GM12892 (cell line): ENCODE measurements at regions not wholly inside any gene's neighbourhood (a gene's known extent, or its start where the extent isn't known, plus 50 kb on each side); places are given as distances from the start of the nearest gene placed in this dataset.

Experiments used
- DNase-seq: peaks from one replicate; pipeline ENCODE4 v3.0.0; 2011; ENCODE audit not compliant: insufficient read length
- FAIRE-seq: peaks from 2 replicates; lab custom pipeline; 2011; peaks lifted over from hg19 to GRCh38; lab: Jason Lieb, UNC
- POLR2A ChIP-seq: IDR thresholded peaks from 2 replicates; pipeline ENCODE4 v1.6.1; 2011; ENCODE audit warnings: low read depth, low read length, control low read depth
- POLR2AphosphoS5 ChIP-seq: IDR thresholded peaks from 2 replicates; pipeline ENCODE4 v1.6.1; 2011; ENCODE audit warnings: low read depth, low read length, control low read depth
- TAF1 ChIP-seq: IDR thresholded peaks from 2 replicates; pipeline ENCODE4 v1.6.1; 2011; ENCODE audit warnings: low read depth, mild to moderate bottlenecking, control low read depth, low read length, borderline replicate concordance

DNA sequence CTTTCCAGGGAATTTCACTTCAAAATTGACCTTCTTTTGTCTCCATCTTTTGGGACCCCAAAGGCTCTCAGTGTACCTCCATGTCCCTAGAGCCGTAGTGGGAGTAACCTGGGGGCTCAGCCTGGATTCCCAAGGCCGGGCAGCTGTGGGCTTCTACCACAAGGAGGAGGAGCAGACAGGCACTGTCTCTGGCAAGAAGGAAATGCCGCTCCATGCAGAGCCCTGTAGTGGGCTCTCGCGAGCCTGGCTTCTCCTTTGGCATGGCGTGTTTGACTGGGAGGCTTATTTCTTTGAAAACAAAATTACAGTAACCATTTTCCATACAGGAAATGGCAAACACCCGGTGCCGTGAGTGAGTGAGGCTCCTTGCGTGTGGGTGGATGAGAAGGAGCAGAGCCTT lies 76.8 kb upstream of the FAM180A start:
- no peak for DNase-seq
- TF ChIP-seq POLR2AphosphoS5 (no peak), TAF1 (no peak), POLR2A (no peak)
- FAIRE-seq, result no peak

DNA sequence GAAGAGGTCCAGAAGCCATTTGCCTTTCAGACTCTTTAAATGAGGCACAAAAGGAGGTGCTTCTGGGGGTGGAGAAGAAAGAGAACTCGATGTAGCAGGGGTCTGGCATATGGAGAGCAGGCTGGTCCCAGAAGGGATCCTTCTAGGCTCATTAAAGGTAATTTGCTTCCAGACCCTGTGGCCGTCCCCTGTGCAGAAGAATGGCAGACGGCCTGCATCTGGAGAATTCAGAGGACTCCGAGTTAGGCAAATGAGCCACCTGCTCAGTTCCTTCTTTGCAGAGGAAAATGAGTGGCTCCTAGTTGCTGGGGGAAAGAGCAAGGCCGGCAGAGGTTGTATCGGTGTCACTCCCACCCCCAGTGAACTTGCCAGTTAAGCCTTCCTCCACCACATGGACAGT lies 73.8 kb upstream of the FAM180A start:
- TF ChIP-seq POLR2A, result no peak
- TF ChIP-seq TAF1, result no peak
- TF ChIP-seq POLR2AphosphoS5, result no peak
- no peak for FAIRE-seq

DNA sequence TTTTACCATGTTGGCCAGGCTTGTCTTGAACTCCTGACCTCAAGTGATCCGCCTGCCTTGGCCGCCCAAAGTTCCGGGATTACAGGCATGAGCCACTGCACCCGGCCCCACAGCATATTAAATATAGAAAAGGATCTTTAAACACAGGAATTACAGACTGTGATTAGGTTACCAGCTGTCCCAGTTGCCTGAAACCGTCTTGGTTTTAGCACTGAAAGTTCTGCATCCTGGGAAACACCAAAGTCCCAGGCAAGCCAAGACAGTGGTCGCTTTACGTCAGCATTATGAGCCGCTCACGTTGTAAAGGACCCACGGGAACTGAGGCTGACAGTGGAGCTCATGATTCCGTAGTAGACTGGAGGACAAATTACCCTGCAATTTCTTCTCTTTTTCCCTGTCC lies 69.0 kb upstream of the FAM180A start:
- no peak for FAIRE-seq
- DNase-seq, result no peak
- no peak for TF ChIP-seq POLR2A
- TF ChIP-seq TAF1, result no peak
- TF ChIP-seq POLR2AphosphoS5, result no peak

More for the DNA sequence above, 73.8 kb upstream of the FAM180A start:
- DNase-seq, result no peak

DNA sequence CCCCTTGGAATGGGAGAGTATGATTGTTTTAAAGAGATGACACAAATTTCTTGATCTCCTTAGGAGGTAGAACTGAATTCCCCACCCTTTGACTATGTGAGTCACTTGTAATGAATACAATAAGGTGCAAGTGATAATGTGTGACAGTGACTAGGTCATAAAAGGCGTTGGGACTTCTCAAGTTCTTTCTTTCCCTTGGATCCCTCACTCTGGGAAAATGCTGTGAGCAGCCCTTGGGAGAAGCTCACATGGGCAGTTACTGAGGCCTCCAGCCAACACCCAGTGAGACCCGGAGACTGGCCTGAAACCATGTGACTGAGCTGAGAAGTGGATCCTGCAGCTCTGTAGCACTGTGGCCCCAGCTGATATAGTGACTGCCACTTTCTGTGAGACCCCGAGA lies 66.4 kb upstream of the FAM180A start:
- no peak for DNase-seq
- FAIRE-seq, result no peak
- TF ChIP-seq POLR2A, result no peak
- TF ChIP-seq TAF1, result no peak
- no peak for TF ChIP-seq POLR2AphosphoS5

DNA sequence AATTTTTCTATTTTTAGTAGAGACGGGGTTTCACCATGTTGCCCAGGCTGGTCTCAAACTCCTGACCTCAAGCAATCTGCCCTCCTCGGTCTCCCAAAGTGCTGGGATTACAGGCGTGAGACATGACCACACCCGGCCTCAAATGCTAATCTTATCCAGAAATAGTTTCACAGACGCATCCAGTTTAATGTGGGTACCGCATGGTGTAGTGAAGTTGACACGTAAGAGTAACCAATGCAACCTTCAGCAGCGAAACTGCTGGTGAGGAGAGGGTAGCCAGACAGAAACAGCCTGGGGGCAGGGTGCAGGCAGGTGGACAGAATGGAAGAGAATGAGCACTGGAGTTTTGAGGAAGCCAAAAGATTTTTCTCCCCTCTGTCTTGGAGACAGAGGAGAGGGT lies 63.5 kb upstream of the FAM180A start:
- FAIRE-seq, result no peak
- no peak for TF ChIP-seq TAF1
- TF ChIP-seq POLR2AphosphoS5, result no peak
- no peak for TF ChIP-seq POLR2A
- no peak for DNase-seq

DNA sequence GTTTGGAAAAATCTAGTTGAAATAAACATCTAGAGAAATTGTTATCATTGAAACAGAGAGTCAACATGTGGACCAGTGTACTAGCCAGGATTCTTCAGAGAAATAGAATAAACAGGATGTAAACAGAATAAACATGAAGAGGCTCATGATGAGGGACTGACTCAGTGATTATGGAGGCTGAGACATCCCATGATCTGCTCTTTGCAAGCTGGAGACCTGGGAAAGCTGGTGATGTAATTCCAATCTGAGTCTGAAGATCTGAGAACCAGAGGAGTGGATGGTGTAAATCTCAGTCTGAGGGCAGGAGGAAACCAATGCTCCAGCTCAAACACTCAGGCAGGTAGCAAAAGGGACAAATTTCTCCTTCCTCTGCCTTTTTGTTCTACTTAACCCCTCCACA lies 62.9 kb upstream of the FAM180A start:
- DNase-seq, result no peak

DNA sequence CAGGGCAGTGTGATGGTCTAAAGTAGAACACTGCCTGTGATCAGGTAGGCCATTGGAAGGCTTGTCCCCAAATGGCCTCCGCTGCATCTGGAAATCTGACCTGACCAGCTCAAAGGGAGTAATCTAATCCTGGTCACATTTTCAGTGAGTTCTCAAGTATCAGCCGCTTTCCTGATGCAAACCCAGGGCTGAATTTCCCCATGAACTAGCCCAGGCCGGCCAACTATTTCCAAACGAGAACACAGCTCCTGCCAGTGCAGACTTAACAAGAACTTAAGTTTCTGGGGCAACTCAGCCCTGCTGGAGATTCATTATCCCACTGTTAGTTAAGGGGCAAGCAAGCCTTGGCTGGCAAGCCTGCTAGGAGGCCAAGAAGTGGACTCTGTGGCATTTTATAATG lies 59.6 kb upstream of the FAM180A start:
- no peak for DNase-seq
- FAIRE-seq, result no peak
- TF ChIP-seq POLR2A (no peak), TAF1 (no peak), POLR2AphosphoS5 (no peak)

More for the DNA sequence above, 62.9 kb upstream of the FAM180A start:
- no peak for FAIRE-seq
- TF ChIP-seq TAF1 (no peak), POLR2AphosphoS5 (no peak), POLR2A (no peak)

DNA sequence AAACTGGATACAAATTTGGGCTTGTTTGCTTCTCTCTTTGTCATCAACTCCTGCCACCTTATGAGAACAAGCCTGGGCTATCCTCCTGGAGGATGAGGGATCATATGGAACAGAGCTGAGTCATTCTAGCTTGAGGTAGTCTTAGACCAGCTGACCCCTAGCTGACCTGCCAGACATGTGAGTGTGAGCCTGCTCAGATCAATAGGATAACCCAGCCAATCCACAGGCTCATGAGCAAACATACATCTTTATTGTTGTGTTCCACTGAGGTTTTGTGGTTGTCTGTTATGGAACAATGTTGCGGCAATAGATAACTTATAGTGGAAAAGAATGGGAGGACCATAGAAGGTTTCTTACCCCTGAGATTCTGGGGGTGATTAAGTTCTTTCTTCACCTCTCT lies 54.5 kb upstream of the FAM180A start:
- FAIRE-seq (no peak), DNase-seq (no peak)
- no peak for TF ChIP-seq TAF1
- no peak for TF ChIP-seq POLR2AphosphoS5
- TF ChIP-seq POLR2A, result no peak

DNA sequence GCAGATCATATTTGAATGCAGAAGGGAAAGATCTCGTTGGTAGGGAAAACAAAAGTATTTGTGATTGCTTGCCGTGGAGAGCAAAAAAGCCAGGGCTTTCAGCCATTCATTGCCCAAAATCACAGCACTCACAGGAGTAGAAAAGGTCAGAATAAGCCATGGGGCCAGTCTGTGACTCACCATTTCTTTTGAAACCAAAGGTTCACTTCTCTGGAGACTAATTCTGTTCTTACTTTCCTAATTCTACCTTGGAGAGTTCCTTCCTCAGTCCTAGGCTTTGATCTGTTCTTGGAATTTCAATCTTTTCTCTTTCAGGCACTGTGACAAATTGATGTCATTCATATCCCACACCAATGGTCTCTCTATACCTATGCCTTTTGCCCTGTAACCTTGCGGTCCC lies 54.1 kb upstream of the FAM180A start:
- FAIRE-seq (no peak), DNase-seq (no peak)
- TF ChIP-seq TAF1, result no peak
- no peak for TF ChIP-seq POLR2A
- no peak for TF ChIP-seq POLR2AphosphoS5

DNA sequence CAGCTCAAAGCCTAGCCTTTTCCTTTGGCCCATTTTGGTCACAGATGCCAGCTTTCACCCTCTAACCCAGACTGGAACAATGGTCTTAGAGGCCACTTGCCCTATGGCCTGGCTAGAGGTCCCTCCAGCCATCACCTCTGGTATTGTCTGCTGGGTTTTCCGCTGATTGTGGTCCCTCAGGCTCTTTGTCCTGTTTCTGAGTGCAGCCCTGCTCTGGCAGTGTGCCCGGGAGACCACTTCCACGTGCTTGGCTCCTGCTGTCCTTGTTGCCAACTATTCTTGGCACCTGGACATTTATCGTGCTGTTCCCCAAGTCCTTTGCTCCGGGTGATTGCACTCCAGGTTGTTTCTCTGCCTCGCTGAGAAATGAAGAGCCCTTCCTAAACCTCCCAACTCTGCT lies 53.3 kb upstream of the FAM180A start:
- TF ChIP-seq POLR2A (no peak), POLR2AphosphoS5 (no peak), TAF1 (no peak)
- FAIRE-seq (no peak), DNase-seq (no peak)

DNA sequence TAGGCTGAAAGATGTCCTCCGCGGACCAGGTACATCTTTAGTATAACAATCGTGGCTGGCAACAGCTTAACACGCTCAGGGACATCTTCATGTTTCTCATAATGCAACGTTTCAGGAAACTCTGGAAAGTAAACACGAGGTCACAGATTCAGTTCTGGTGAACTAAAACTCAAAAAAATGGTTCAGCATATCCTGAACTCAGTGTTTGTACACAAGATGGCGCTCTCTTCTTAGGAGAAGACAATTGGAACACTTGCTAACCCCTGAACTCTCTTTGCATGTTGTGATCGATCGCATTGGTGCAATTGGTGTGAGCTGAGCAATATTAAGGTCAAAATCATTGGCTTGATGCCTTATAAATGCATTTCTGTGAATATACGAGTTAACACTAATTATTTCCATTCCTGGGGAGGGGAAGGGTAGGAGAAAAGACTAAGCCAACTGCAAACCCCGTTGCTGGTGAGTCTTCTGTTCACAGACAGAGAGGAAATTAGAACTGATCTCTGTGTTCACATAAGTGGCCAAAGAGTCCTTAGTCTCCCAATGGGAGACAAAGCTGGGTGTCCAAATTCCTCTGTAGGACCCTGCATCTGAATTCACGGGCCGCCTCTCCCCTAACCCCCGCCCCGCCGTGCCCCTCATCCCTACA lies 52.6 kb upstream of the FAM180A start:
- TF ChIP-seq POLR2AphosphoS5 (no peak), POLR2A (no peak), TAF1 (no peak)
- FAIRE-seq (peak; percentile 93), DNase-seq (peak; percentile 31)

DNA sequence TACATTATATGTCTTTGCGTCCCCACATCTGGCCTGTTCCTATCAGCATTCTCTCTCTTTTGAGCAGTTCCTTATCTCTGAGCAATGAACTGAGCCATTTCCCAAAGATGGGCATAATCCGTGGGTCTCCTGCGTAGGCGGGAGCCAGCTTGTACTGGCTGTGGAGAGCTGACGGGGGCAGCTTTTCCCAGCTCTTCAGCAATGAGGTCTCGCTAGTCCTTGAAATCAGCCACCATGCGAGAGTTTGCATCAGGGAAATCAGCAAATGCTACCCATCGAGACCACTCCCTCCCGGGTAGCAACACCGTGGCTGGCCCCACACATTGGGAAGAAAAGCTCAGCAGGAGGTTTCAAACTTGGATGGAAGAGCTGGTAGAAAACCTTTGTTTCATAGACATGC lies 51.9 kb upstream of the FAM180A start:
- FAIRE-seq (no peak), DNase-seq (no peak)
- no peak for TF ChIP-seq POLR2A

DNA sequence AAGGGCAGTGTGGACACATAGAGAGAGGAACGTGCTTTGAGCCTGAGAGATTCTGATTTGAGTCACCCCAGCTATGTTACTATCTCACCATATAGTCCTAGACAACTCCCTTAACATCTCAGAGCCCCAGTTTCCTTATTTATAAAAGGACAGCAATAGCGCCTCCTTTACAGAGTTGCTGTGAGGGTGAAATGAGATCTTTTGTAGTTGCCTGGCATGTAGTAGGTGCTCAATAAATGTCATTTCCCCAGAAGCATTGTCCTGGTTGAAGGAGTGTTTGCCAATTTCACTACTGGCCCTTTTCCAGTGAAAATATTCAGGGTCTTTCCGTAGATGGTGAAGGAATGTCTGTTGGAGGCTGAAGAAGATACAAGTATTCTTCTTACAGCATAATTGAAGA lies 51.3 kb upstream of the FAM180A start:
- FAIRE-seq, result no peak
- TF ChIP-seq POLR2AphosphoS5, result no peak
- no peak for TF ChIP-seq POLR2A
- TF ChIP-seq TAF1, result no peak
- no peak for DNase-seq
